ENCODE measurements at regions not wholly inside any gene's neighbourhood (a gene's known extent, or its start where the extent isn't known, plus 50 kb on each side); places are given as distances from the start of the nearest gene placed in this dataset.

GRCh38 chr15:87154761-87155160, 1075.1 kb downstream of the AGBL1 start:
- TF ChIP-seq CTCF (conservative IDR thresholded peaks at IDR 0.05 in 1 of 2, IDR thresholded peaks at IDR 0.05 in 1 of 2; ENCODE audit: low read depth in 1 of 2, low read length in 2 of 2) (no peak), EZH2 (IDR thresholded peaks at IDR 0.05; ENCODE audit: low read length, missing control alignments) (no peak)
